Stimulated activated naive CD8-positive, alpha-beta T cell treated with anti-CD3 and anti-CD28 coated beads, Interleukin-15, Interleukin-2, amounts not matched to agents 100 ng/mL and 50 ng/mL, for 24 hours (primary cell): ENCODE measurements at regions not wholly inside any gene's neighbourhood (a gene's known extent, or its start where the extent isn't known, plus 50 kb on each side); places are given as distances from the start of the nearest gene placed in this dataset.

ENCODE experiments used
- H3K27ac Mint-ChIP-seq: one replicate; pipeline ENCODE4 v1.8.0; 2021; ENCODE audit warnings: mild to moderate bottlenecking, mixed read lengths
- H3K27me3 Mint-ChIP-seq: one replicate; pipeline ENCODE4 v1.8.0; 2021; ENCODE audit warnings: mixed read lengths
- H3K36me3 Mint-ChIP-seq: one replicate; pipeline ENCODE4 v1.8.0; 2021; ENCODE audit warnings: low read depth, mixed read lengths
- H3K4me1 Mint-ChIP-seq: one replicate; pipeline ENCODE4 v1.8.0; 2021; ENCODE audit warnings: low read depth, mixed read lengths
- H3K4me3 Mint-ChIP-seq: one replicate; pipeline ENCODE4 v1.8.0; 2021; ENCODE audit warnings: mild to moderate bottlenecking, mixed read lengths
- H3K9me3 Mint-ChIP-seq: one replicate; pipeline ENCODE4 v1.8.0; 2021; ENCODE audit warnings: mixed read lengths

- no peak overlapping the region for H3K4me3 Mint-ChIP-seq
These were observed 879.0 kb upstream of the SLITRK5 start for GRCh38 chr13:86792153-86792651.

GRCh38 chr13:86795858-86796257 lies 875.3 kb upstream of the SLITRK5 start:
- no peak overlapping the region for H3K27ac Mint-ChIP-seq
- no peaks in the 10 kb centered on the region for H3K4me1 Mint-ChIP-seq
- H3K4me3 Mint-ChIP-seq, result no peak overlapping the region
- H3K27me3 Mint-ChIP-seq, result no peaks in the 10 kb centered on the region
- no peaks in the 10 kb centered on the region for H3K36me3 Mint-ChIP-seq
- peaks cover 12% of the 10 kb centered on the region for H3K9me3 Mint-ChIP-seq

More at GRCh38 chr13:86792153-86792651, 879.0 kb upstream of the SLITRK5 start:
- no peaks in the 10 kb centered on the region for H3K36me3 Mint-ChIP-seq
- no peaks in the 10 kb centered on the region for H3K4me1 Mint-ChIP-seq
- peaks cover 12% of the 10 kb centered on the region for H3K9me3 Mint-ChIP-seq
- H3K27ac Mint-ChIP-seq, result no peak overlapping the region
- no peaks in the 10 kb centered on the region for H3K27me3 Mint-ChIP-seq

- Mint-ChIP-seq H3K36me3 (no peaks in the 10 kb centered on the region), H3K27me3 (no peaks in the 10 kb centered on the region), H3K4me1 (no peaks in the 10 kb centered on the region), H3K4me3 (no peak overlapping the region), H3K27ac (no peak overlapping the region), H3K9me3 (peaks cover 3% of the 10 kb centered on the region)
These were observed 860.8 kb upstream of the SLITRK5 start for GRCh38 chr13:86810361-86810760.

- Mint-ChIP-seq H3K4me3 (no peak overlapping the region), H3K27ac (no peak overlapping the region), H3K4me1 (no peaks in the 10 kb centered on the region), H3K36me3 (no peaks in the 10 kb centered on the region), H3K9me3 (no peaks in the 10 kb centered on the region), H3K27me3 (no peaks in the 10 kb centered on the region)
These were observed 858.0 kb upstream of the SLITRK5 start for GRCh38 chr13:86813198-86813597.

- Mint-ChIP-seq H3K4me1 (no peaks in the 10 kb centered on the region), H3K9me3 (peaks cover 13% of the 10 kb centered on the region), H3K4me3 (no peak overlapping the region), H3K36me3 (no peaks in the 10 kb centered on the region), H3K27me3 (no peaks in the 10 kb centered on the region), H3K27ac (no peak overlapping the region)
These were observed 845.8 kb upstream of the SLITRK5 start for GRCh38 chr13:86825410-86825809.

- H3K36me3 Mint-ChIP-seq, result no peaks in the 10 kb centered on the region
- no peak overlapping the region for H3K27ac Mint-ChIP-seq
- no peaks in the 10 kb centered on the region for H3K27me3 Mint-ChIP-seq
- no peaks in the 10 kb centered on the region for H3K4me1 Mint-ChIP-seq
- H3K9me3 Mint-ChIP-seq, result peaks cover 13% of the 10 kb centered on the region
- H3K4me3 Mint-ChIP-seq, result no peak overlapping the region
These were observed 844.9 kb upstream of the SLITRK5 start for GRCh38 chr13:86826232-86826631.

- Mint-ChIP-seq H3K4me1 (no peaks in the 10 kb centered on the region), H3K27me3 (no peaks in the 10 kb centered on the region), H3K27ac (no peak overlapping the region), H3K4me3 (no peak overlapping the region), H3K9me3 (peaks cover 3% of the 10 kb centered on the region), H3K36me3 (no peaks in the 10 kb centered on the region)
These were observed 841.1 kb upstream of the SLITRK5 start for GRCh38 chr13:86830046-86830445.

- peaks cover 9% of the 10 kb centered on the region for H3K9me3 Mint-ChIP-seq
- no peak overlapping the region for H3K4me3 Mint-ChIP-seq
- no peaks in the 10 kb centered on the region for H3K36me3 Mint-ChIP-seq
- H3K27ac Mint-ChIP-seq, result no peak overlapping the region
- no peaks in the 10 kb centered on the region for H3K4me1 Mint-ChIP-seq
- no peaks in the 10 kb centered on the region for H3K27me3 Mint-ChIP-seq
These were observed 840.1 kb upstream of the SLITRK5 start for GRCh38 chr13:86831084-86831483.

GRCh38 chr13:86838411-86839120 lies 832.6 kb upstream of the SLITRK5 start:
- Mint-ChIP-seq H3K4me3 (no peak overlapping the region), H3K9me3 (peaks cover 12% of the 10 kb centered on the region), H3K4me1 (no peaks in the 10 kb centered on the region), H3K27me3 (no peaks in the 10 kb centered on the region), H3K27ac (no peak overlapping the region), H3K36me3 (no peaks in the 10 kb centered on the region)

GRCh38 chr13:86839221-86839620 lies 832.0 kb upstream of the SLITRK5 start:
- Mint-ChIP-seq H3K4me3 (no peak overlapping the region), H3K9me3 (peaks cover 9% of the 10 kb centered on the region), H3K4me1 (no peaks in the 10 kb centered on the region), H3K27ac (no peak overlapping the region), H3K27me3 (no peaks in the 10 kb centered on the region), H3K36me3 (no peaks in the 10 kb centered on the region)

- H3K36me3 Mint-ChIP-seq, result no peaks in the 10 kb centered on the region
- no peak overlapping the region for H3K4me3 Mint-ChIP-seq
- no peaks in the 10 kb centered on the region for H3K27me3 Mint-ChIP-seq
- H3K4me1 Mint-ChIP-seq, result no peaks in the 10 kb centered on the region
- no peak overlapping the region for H3K27ac Mint-ChIP-seq
- peaks cover 6% of the 10 kb centered on the region for H3K9me3 Mint-ChIP-seq
These were observed 830.6 kb upstream of the SLITRK5 start for GRCh38 chr13:86840250-86841191.

GRCh38 chr13:86841264-86841663 lies 829.9 kb upstream of the SLITRK5 start:
- H3K27me3 Mint-ChIP-seq, result no peaks in the 10 kb centered on the region
- H3K9me3 Mint-ChIP-seq, result peaks cover 3% of the 10 kb centered on the region
- no peaks in the 10 kb centered on the region for H3K36me3 Mint-ChIP-seq
- no peak overlapping the region for H3K4me3 Mint-ChIP-seq
- H3K4me1 Mint-ChIP-seq, result no peaks in the 10 kb centered on the region
- no peak overlapping the region for H3K27ac Mint-ChIP-seq

GRCh38 chr13:86846501-86846900 lies 824.7 kb upstream of the SLITRK5 start:
- H3K9me3 Mint-ChIP-seq, result peaks cover 5% of the 10 kb centered on the region
- no peaks in the 10 kb centered on the region for H3K36me3 Mint-ChIP-seq
- H3K27me3 Mint-ChIP-seq, result no peaks in the 10 kb centered on the region
- no peak overlapping the region for H3K4me3 Mint-ChIP-seq
- no peak overlapping the region for H3K27ac Mint-ChIP-seq
- no peaks in the 10 kb centered on the region for H3K4me1 Mint-ChIP-seq

- Mint-ChIP-seq H3K36me3 (no peaks in the 10 kb centered on the region), H3K27me3 (no peaks in the 10 kb centered on the region), H3K27ac (no peak overlapping the region), H3K4me1 (no peaks in the 10 kb centered on the region), H3K4me3 (no peak overlapping the region), H3K9me3 (peaks cover 5% of the 10 kb centered on the region)
These were observed 822.5 kb upstream of the SLITRK5 start for GRCh38 chr13:86848716-86849115.

- no peaks in the 10 kb centered on the region for H3K36me3 Mint-ChIP-seq
- H3K4me3 Mint-ChIP-seq, result no peak overlapping the region
- H3K4me1 Mint-ChIP-seq, result no peaks in the 10 kb centered on the region
- H3K9me3 Mint-ChIP-seq, result peaks cover 6% of the 10 kb centered on the region
- H3K27ac Mint-ChIP-seq, result no peak overlapping the region
- no peaks in the 10 kb centered on the region for H3K27me3 Mint-ChIP-seq
These were observed 814.2 kb upstream of the SLITRK5 start for GRCh38 chr13:86856991-86857390.
